ENCODE measurements at regions not wholly inside any gene's neighbourhood (a gene's known extent, or its start where the extent isn't known, plus 50 kb on each side); places are given as distances from the start of the nearest gene placed in this dataset.

DNA sequence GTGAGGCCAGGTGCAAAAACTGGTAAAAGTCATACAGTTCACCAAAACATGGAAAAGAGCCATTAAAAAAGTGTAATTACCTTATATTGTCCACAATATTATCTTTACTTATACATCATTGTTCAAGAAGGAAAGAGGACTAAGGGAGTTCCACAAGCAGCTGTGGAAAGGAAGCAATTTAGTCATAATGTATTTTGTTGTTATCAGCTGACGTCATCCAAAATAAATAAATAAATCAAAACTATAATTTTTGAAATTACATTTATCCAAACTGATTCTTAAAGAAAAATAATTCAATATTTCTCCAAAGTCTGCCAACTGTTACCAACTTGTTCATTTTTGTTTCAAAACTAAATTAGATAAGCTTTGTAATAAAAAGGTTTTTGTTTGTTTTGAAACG lies 256.1 kb upstream of the CNTNAP5 start:
- Histone ChIP-seq H3K27ac (ENCODE audit: low read depth) (no peak overlapping the region), H3K79me2 (replicated peaks; ENCODE audit: insufficient read depth) (no peaks in the 10 kb centered on the region), H3K4me3 (no peak overlapping the region), H3K4me2 (no peak overlapping the region), H3K36me3 (ENCODE audit: insufficient read depth) (no peaks in the 10 kb centered on the region), H2AFZ (no peak overlapping the region), H3K27me3 (ENCODE audit: insufficient read depth) (no peaks in the 10 kb centered on the region), H4K20me1 (replicated peaks; ENCODE audit: insufficient read depth) (no peaks in the 10 kb centered on the region), H3F3A (replicated peaks; ENCODE audit: low read depth) (no peaks in the 10 kb centered on the region), H3K9me2 (ENCODE audit: insufficient read depth) (0 out of 2 replicates have a peak, but pooled peaks cover 1% of the 10 kb centered on the region), H3K4me1 (ENCODE audit: insufficient read depth) (no peaks in the 10 kb centered on the region)
- ATAC-seq (no peak), DNase-seq (ENCODE audit: low spot score) (no peak)
- no peak overlapping the region for H3K27ac Mint-ChIP-seq
- H3K9me3 Mint-ChIP-seq = no peaks in the 10 kb centered on the region; the same call in 2 of the 3 replicates
- H3K36me3 Mint-ChIP-seq (ENCODE audit: low read depth) = no peaks in the 10 kb centered on the region
- no peaks in the 10 kb centered on the region for H3K4me1 Mint-ChIP-seq
- no peaks in the 10 kb centered on the region for H3K27me3 Mint-ChIP-seq (ENCODE audit: insufficient read depth, low read depth, poor library complexity)
- no peak overlapping the region for H3K4me3 Mint-ChIP-seq
- TF ChIP-seq NANOG (IDR thresholded peaks at IDR 0.05; ENCODE audit: borderline replicate concordance) (no peak), EZH2phosphoT487 (IDR thresholded peaks at IDR 0.05; ENCODE audit: unreplicated experiment) (no peak), JUNB (IDR thresholded peaks at IDR 0.05; ENCODE audit: unreplicated experiment) (no peak), EZH2 (IDR thresholded peaks at IDR 0.05; ENCODE audit: low read depth, unreplicated experiment) (no peak), ZNF114 (CRISPR knock-in tag; IDR thresholded peaks at IDR 0.05) (no peak), ZNF331 (CRISPR knock-in tag; IDR thresholded peaks at IDR 0.05; ENCODE audit: low read depth) (no peak), STAT1 (IDR thresholded peaks at IDR 0.05; ENCODE audit: unreplicated experiment) (no peak), POLR2AphosphoS5 (IDR thresholded peaks at IDR 0.05; ENCODE audit: low read depth) (no peak), CREB1 (CRISPR knock-in tag; IDR thresholded peaks at IDR 0.05; ENCODE audit: low read depth) (no peak)
- TF ChIP-seq, protein P1, sequence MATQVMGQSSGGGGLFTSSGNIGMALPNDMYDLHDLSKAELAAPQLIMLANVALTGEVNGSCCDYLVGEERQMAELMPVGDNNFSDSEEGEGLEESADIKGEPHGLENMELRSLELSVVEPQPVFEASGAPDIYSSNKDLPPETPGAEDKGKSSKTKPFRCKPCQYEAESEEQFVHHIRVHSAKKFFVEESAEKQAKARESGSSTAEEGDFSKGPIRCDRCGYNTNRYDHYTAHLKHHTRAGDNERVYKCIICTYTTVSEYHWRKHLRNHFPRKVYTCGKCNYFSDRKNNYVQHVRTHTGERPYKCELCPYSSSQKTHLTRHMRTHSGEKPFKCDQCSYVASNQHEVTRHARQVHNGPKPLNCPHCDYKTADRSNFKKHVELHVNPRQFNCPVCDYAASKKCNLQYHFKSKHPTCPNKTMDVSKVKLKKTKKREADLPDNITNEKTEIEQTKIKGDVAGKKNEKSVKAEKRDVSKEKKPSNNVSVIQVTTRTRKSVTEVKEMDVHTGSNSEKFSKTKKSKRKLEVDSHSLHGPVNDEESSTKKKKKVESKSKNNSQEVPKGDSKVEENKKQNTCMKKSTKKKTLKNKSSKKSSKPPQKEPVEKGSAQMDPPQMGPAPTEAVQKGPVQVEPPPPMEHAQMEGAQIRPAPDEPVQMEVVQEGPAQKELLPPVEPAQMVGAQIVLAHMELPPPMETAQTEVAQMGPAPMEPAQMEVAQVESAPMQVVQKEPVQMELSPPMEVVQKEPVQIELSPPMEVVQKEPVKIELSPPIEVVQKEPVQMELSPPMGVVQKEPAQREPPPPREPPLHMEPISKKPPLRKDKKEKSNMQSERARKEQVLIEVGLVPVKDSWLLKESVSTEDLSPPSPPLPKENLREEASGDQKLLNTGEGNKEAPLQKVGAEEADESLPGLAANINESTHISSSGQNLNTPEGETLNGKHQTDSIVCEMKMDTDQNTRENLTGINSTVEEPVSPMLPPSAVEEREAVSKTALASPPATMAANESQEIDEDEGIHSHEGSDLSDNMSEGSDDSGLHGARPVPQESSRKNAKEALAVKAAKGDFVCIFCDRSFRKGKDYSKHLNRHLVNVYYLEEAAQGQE (IDR thresholded peaks at IDR 0.05; ENCODE audit: unreplicated experiment) = no peak
- TF ChIP-seq, protein P2, sequence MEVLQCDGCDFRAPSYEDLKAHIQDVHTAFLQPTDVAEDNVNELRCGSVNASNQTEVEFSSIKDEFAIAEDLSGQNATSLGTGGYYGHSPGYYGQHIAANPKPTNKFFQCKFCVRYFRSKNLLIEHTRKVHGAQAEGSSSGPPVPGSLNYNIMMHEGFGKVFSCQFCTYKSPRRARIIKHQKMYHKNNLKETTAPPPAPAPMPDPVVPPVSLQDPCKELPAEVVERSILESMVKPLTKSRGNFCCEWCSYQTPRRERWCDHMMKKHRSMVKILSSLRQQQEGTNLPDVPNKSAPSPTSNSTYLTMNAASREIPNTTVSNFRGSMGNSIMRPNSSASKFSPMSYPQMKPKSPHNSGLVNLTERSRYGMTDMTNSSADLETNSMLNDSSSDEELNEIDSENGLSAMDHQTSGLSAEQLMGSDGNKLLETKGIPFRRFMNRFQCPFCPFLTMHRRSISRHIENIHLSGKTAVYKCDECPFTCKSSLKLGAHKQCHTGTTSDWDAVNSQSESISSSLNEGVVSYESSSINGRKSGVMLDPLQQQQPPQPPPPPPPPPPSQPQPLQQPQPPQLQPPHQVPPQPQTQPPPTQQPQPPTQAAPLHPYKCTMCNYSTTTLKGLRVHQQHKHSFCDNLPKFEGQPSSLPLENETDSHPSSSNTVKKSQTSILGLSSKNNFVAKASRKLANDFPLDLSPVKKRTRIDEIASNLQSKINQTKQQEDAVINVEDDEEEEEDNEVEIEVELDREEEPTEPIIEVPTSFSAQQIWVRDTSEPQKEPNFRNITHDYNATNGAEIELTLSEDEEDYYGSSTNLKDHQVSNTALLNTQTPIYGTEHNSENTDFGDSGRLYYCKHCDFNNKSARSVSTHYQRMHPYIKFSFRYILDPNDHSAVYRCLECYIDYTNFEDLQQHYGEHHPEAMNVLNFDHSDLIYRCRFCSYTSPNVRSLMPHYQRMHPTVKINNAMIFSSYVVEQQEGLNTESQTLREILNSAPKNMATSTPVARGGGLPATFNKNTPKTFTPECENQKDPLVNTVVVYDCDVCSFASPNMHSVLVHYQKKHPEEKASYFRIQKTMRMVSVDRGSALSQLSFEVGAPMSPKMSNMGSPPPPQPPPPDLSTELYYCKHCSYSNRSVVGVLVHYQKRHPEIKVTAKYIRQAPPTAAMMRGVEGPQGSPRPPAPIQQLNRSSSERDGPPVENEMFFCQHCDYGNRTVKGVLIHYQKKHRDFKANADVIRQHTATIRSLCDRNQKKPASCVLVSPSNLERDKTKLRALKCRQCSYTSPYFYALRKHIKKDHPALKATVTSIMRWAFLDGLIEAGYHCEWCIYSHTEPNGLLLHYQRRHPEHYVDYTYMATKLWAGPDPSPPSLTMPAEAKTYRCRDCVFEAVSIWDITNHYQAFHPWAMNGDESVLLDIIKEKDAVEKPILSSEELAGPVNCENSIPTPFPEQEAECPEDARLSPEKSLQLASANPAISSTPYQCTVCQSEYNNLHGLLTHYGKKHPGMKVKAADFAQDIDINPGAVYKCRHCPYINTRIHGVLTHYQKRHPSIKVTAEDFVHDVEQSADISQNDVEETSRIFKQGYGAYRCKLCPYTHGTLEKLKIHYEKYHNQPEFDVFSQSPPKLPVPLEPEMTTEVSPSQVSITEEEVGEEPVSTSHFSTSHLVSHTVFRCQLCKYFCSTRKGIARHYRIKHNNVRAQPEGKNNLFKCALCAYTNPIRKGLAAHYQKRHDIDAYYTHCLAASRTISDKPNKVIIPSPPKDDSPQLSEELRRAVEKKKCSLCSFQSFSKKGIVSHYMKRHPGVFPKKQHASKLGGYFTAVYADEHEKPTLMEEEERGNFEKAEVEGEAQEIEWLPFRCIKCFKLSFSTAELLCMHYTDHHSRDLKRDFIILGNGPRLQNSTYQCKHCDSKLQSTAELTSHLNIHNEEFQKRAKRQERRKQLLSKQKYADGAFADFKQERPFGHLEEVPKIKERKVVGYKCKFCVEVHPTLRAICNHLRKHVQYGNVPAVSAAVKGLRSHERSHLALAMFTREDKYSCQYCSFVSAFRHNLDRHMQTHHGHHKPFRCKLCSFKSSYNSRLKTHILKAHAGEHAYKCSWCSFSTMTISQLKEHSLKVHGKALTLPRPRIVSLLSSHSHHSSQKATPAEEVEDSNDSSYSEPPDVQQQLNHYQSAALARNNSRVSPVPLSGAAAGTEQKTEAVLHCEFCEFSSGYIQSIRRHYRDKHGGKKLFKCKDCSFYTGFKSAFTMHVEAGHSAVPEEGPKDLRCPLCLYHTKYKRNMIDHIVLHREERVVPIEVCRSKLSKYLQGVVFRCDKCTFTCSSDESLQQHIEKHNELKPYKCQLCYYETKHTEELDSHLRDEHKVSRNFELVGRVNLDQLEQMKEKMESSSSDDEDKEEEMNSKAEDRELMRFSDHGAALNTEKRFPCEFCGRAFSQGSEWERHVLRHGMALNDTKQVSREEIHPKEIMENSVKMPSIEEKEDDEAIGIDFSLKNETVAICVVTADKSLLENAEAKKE (CRISPR knock-in tag; IDR thresholded peaks at IDR 0.05) = no peak
- TF ChIP-seq, protein P3, sequence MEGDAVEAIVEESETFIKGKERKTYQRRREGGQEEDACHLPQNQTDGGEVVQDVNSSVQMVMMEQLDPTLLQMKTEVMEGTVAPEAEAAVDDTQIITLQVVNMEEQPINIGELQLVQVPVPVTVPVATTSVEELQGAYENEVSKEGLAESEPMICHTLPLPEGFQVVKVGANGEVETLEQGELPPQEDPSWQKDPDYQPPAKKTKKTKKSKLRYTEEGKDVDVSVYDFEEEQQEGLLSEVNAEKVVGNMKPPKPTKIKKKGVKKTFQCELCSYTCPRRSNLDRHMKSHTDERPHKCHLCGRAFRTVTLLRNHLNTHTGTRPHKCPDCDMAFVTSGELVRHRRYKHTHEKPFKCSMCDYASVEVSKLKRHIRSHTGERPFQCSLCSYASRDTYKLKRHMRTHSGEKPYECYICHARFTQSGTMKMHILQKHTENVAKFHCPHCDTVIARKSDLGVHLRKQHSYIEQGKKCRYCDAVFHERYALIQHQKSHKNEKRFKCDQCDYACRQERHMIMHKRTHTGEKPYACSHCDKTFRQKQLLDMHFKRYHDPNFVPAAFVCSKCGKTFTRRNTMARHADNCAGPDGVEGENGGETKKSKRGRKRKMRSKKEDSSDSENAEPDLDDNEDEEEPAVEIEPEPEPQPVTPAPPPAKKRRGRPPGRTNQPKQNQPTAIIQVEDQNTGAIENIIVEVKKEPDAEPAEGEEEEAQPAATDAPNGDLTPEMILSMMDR (conservative IDR thresholded peaks at IDR 0.05; ENCODE audit: low read depth in 2 of 2) = no peak
- TF ChIP-seq, protein P4, sequence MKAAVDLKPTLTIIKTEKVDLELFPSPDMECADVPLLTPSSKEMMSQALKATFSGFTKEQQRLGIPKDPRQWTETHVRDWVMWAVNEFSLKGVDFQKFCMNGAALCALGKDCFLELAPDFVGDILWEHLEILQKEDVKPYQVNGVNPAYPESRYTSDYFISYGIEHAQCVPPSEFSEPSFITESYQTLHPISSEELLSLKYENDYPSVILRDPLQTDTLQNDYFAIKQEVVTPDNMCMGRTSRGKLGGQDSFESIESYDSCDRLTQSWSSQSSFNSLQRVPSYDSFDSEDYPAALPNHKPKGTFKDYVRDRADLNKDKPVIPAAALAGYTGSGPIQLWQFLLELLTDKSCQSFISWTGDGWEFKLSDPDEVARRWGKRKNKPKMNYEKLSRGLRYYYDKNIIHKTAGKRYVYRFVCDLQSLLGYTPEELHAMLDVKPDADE (IDR thresholded peaks at IDR 0.05) = no peak

All from GM23338 (cell line).